ENCODE measurements at regions not wholly inside any gene's neighbourhood (a gene's known extent, or its start where the extent isn't known, plus 50 kb on each side); places are given as distances from the start of the nearest gene placed in this dataset.

DNA sequence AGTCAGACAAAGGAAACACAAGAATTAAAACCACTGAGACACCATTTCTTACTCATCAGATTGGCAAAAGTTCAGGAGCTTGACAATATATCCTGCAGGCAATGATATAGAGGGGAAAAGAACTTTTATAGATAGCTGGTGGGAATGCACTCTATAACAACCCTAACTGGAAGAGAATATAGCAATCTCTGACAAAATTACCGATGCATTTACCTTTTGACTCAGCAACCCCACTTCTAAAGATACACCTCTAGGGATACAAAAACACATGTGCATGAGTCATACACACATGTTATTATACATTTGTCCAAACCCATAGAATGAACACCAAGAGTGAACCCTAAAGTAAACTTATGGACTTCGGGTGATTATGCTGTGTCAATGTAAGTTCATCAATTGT is 79.4 kb upstream of the SRD5A2 start:
- H3K4me3 ChIP-seq = no peak overlapping the region
- CTCF ChIA-PET = no interaction called here
- H3K4me2 ChIP-seq = no peak overlapping the region
- no peaks in the 10 kb centered on the region for H3K4me1 ChIP-seq
- POLR2A ChIA-PET = no interaction called here
- peaks cover 12% of the 10 kb centered on the region; the same call in 2 of the 3 replicates for H3K9me3 ChIP-seq
- FAIRE-seq = no peak
- H3K27ac ChIP-seq = no peak overlapping the region
- WGBS (ENCODE audit: missing lambda C conversion rate) = 4% methylated on average over 2 of the region's 2 CpGs
- TF ChIP-seq HOXB5 (CRISPR knock-in tag; IDR thresholded peaks at IDR 0.05) = no peak
- no peak for TF ChIP-seq REST (IDR thresholded peaks at IDR 0.05)
- no peak for TF ChIP-seq FOSL2 (IDR thresholded peaks at IDR 0.05)
- peak; percentile 16; the same call in 1 of the 2 replicates for TF ChIP-seq FOSL2 (CRISPR knock-in tag; IDR thresholded peaks at IDR 0.05)
- TF ChIP-seq, protein P1, sequence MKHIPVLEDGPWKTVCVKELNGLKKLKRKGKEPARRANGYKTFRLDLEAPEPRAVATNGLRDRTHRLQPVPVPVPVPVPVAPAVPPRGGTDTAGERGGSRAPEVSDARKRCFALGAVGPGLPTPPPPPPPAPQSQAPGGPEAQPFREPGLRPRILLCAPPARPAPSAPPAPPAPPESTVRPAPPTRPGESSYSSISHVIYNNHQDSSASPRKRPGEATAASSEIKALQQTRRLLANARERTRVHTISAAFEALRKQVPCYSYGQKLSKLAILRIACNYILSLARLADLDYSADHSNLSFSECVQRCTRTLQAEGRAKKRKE (CRISPR knock-in tag; IDR thresholded peaks at IDR 0.05; ENCODE audit: low read depth) = no peak
- no peak for TF ChIP-seq JUN (IDR thresholded peaks at IDR 0.05)
- TF ChIP-seq MYC (IDR thresholded peaks at IDR 0.05; ENCODE audit: borderline replicate concordance, low read length) = no peak
- TF ChIP-seq RNF2 (IDR thresholded peaks at IDR 0.05; ENCODE audit: borderline replicate concordance, low read depth) = no peak
- ATAC-seq = no peak
- no peak for DNase-seq (ENCODE audit: low read depth in 1 of 2, low spot score in 1 of 2)

- WGBS (ENCODE audit: missing lambda C conversion rate) = 27% methylated on average over 2 of the region's 2 CpGs
- peaks cover 12% of the 10 kb centered on the region; the same call in 2 of the 3 replicates for H3K9me3 ChIP-seq
- CTCF ChIA-PET = no interaction called here
- POLR2A ChIA-PET = no interaction called here
- H3K27ac ChIP-seq = no peak overlapping the region
- H3K4me2 ChIP-seq = no peak overlapping the region
- DNase-seq (ENCODE audit: low read depth in 1 of 2, low spot score in 1 of 2) (no peak), ATAC-seq (no peak), FAIRE-seq (no peak)
- no peaks in the 10 kb centered on the region for H3K4me1 ChIP-seq
- H3K4me3 ChIP-seq = no peak overlapping the region
- TF ChIP-seq NPAS2 (CRISPR knock-in tag; IDR thresholded peaks at IDR 0.05; ENCODE audit: borderline replicate concordance) = no peak
- no peak for TF ChIP-seq KDM5A (IDR thresholded peaks at IDR 0.05)
- TF ChIP-seq, protein P1 (CRISPR knock-in tag; IDR thresholded peaks at IDR 0.05; ENCODE audit: low read depth) = no peak
- TF ChIP-seq ELK1 (IDR thresholded peaks at IDR 0.05; ENCODE audit: low read depth, low read length) = no peak
- TF ChIP-seq HOXB13 (CRISPR knock-in tag; IDR thresholded peaks at IDR 0.05; ENCODE audit: low read depth) = no peak
- TF ChIP-seq, protein P2, sequence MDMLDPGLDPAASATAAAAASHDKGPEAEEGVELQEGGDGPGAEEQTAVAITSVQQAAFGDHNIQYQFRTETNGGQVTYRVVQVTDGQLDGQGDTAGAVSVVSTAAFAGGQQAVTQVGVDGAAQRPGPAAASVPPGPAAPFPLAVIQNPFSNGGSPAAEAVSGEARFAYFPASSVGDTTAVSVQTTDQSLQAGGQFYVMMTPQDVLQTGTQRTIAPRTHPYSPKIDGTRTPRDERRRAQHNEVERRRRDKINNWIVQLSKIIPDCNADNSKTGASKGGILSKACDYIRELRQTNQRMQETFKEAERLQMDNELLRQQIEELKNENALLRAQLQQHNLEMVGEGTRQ (IDR thresholded peaks at IDR 0.05) = no peak
- no peak for TF ChIP-seq TP53 (CRISPR knock-in tag; IDR thresholded peaks at IDR 0.05)
- no peak for TF ChIP-seq ZSCAN20 (CRISPR knock-in tag; IDR thresholded peaks at IDR 0.05)
- no peak for TF ChIP-seq RNF2 (IDR thresholded peaks at IDR 0.05; ENCODE audit: borderline replicate concordance, low read depth)
- no peak for TF ChIP-seq GATA3 (IDR thresholded peaks at IDR 0.05; ENCODE audit: borderline replicate concordance)
Observed at GRCh38 chr2:31654241-31654640, 73.5 kb upstream of the SRD5A2 start.

All from A549 (cell line).